ENCODE measurements at regions not wholly inside any gene's neighbourhood (a gene's known extent, or its start where the extent isn't known, plus 50 kb on each side); places are given as distances from the start of the nearest gene placed in this dataset.

GRCh38 chr7:108650467-108650866 is 80.8 kb downstream of the DNAJB9 start (continued):
- TF ChIP-seq PRDM4 (tag by site-specific recombination; IDR thresholded peaks at IDR 0.05), result no peak
- TF ChIP-seq ZNF558 (tag by site-specific recombination; IDR thresholded peaks at IDR 0.05), result no peak
- no peak for TF ChIP-seq YY1 (tag by site-specific recombination; IDR thresholded peaks at IDR 0.05)
- no peak for TF ChIP-seq ZNF280C (tag by site-specific recombination; IDR thresholded peaks at IDR 0.05)
- TF ChIP-seq TSHZ1 (tag by site-specific recombination; IDR thresholded peaks at IDR 0.05; ENCODE audit: borderline replicate concordance), result no peak

GRCh38 chr7:108652886-108653285 is 83.2 kb downstream of the DNAJB9 start:
- Histone ChIP-seq H3K36me3 (ENCODE audit: control insufficient read depth in 2 of 2, insufficient read depth in 1 of 2, low read length in 2 of 2) (no peaks in the 10 kb centered on the region), H3K4me3 (ENCODE audit: low read depth, low read length) (no peak overlapping the region), H3K27ac (ENCODE audit: extremely low read depth, low read depth, low read length) (no peak overlapping the region), H3K4me1 (ENCODE audit: control insufficient read depth, insufficient read depth, low read length) (no peaks in the 10 kb centered on the region), H3K9me3 (ENCODE audit: control insufficient read depth, insufficient read depth, low read depth, low read length) (no peaks in the 10 kb centered on the region)
- TF ChIP-seq WT1 (tag by site-specific recombination; IDR thresholded peaks at IDR 0.05) (no peak), ZNF501 (tag by site-specific recombination; IDR thresholded peaks at IDR 0.05) (no peak), ZBTB7A (tag by site-specific recombination; IDR thresholded peaks at IDR 0.05; ENCODE audit: low read depth) (no peak), ZNF529 (tag by site-specific recombination; IDR thresholded peaks at IDR 0.05; ENCODE audit: insufficient replicate concordance) (no peak), ZNF335 (tag by site-specific recombination; conservative IDR thresholded peaks at IDR 0.05) (no peak), ZNF24 (tag by site-specific recombination; IDR thresholded peaks at IDR 0.05) (no peak), ZNF555 (tag by site-specific recombination; conservative IDR thresholded peaks at IDR 0.05) (no peak), ZBTB8A (tag by site-specific recombination; IDR thresholded peaks at IDR 0.05) (no peak), ZNF19 (tag by site-specific recombination; IDR thresholded peaks at IDR 0.05; ENCODE audit: low read depth) (no peak), ZNF404 (tag by site-specific recombination; IDR thresholded peaks at IDR 0.05) (no peak), KLF10 (tag by site-specific recombination; IDR thresholded peaks at IDR 0.05) (no peak), KLF7 (tag by site-specific recombination; IDR thresholded peaks at IDR 0.05; ENCODE audit: borderline replicate concordance) (no peak), ZNF701 (tag by site-specific recombination; IDR thresholded peaks at IDR 0.05) (no peak), SP3 (tag by site-specific recombination; IDR thresholded peaks at IDR 0.05) (no peak), ZBTB44 (tag by site-specific recombination; IDR thresholded peaks at IDR 0.05) (no peak), ZNF558 (tag by site-specific recombination; IDR thresholded peaks at IDR 0.05) (no peak), PRDM10 (tag by site-specific recombination; IDR thresholded peaks at IDR 0.05) (no peak), ZNF664 (tag by site-specific recombination; IDR thresholded peaks at IDR 0.05) (no peak), SCRT1 (tag by site-specific recombination; IDR thresholded peaks at IDR 0.05; ENCODE audit: borderline replicate concordance) (no peak), KLF1 (tag by site-specific recombination; IDR thresholded peaks at IDR 0.05) (no peak)
- ChIA-PET CTCF (no interaction called here), POLR2A (no interaction called here)
